Right atrium auricular region (tissue), 2 donors: ENCODE measurements at regions not wholly inside any gene's neighbourhood (a gene's known extent, or its start where the extent isn't known, plus 50 kb on each side); places are given as distances from the start of the nearest gene placed in this dataset.

Experiments
- DNase-seq: peaks from one replicate; pipeline ENCODE4 v3.0.0-alpha.2; 2019; ENCODE audit warnings: low spot score
- H3K27ac ChIP-seq, 2 donors: fragments of 200-600 bp; sonication (generic); 1 replicate in 1 of 2; 2 replicates in 1 of 2; pipeline ENCODE4 v1.5.1; 2016 to 2019
- H3K27me3 ChIP-seq, 2 donors: fragments of 200-600 bp; sonication (generic); one replicate each; pipeline versions ENCODE4 v1.5.1 to v1.6.0; 2017 to 2019
- H3K36me3 ChIP-seq: fragments of 200-600 bp; sonication (generic); one replicate; pipeline ENCODE4 v1.5.1; 2016
- H3K4me1 ChIP-seq, 2 donors: fragments of 200-600 bp; sonication (generic); one replicate each; pipeline versions ENCODE4 v1.5.1 to v1.6.0; 2017 to 2019
- H3K4me3 ChIP-seq, 2 donors: fragments of 200-600 bp; sonication (generic); 1 replicate in 1 of 2; 2 replicates in 1 of 2; pipeline ENCODE4 v1.5.1; 2017 to 2019; ENCODE audit warnings: mild to moderate bottlenecking in 1 of 2, moderate library complexity in 1 of 2
- H3K9me3 ChIP-seq, 2 donors: fragments of 200-600 bp; sonication (generic); one replicate each; pipeline ENCODE4 v1.5.1; 2019
- CTCF ChIP-seq, 2 donors: fragments of 200-600 bp; sonication (generic); IDR thresholded peaks; one replicate each; pipeline ENCODE4 v1.5.1; 2019; ENCODE audit warnings: antibody characterized with exemption in 2 of 2

GRCh38 chr2:2981000-2981399 lies 396.6 kb downstream of the EIPR1 start:
- no peak for DNase-seq
- no peak overlapping the region for H3K27ac ChIP-seq
- H3K27me3 ChIP-seq = no peaks in the 10 kb centered on the region
- H3K9me3 ChIP-seq = peaks cover 0 to 5% of the 10 kb centered on the region in 2 donors
- no peaks in the 10 kb centered on the region for H3K4me1 ChIP-seq
- no peaks in the 10 kb centered on the region for H3K36me3 ChIP-seq
- TF ChIP-seq CTCF (IDR thresholded peaks at IDR 0.05) = no peak
- no peak overlapping the region for H3K4me3 ChIP-seq

- H3K27me3 ChIP-seq = no peaks in the 10 kb centered on the region
- H3K9me3 ChIP-seq = peaks cover 0 to 15% of the 10 kb centered on the region in 2 donors
- H3K4me3 ChIP-seq = no peak overlapping the region
- no peak overlapping the region for H3K27ac ChIP-seq
- no peak for TF ChIP-seq CTCF (IDR thresholded peaks at IDR 0.05)
- no peaks in the 10 kb centered on the region for H3K36me3 ChIP-seq
- H3K4me1 ChIP-seq = no peaks in the 10 kb centered on the region
- no peak for DNase-seq
Measured at GRCh38 chr2:2974982-2975381, 402.6 kb downstream of the EIPR1 start.

- H3K27me3 ChIP-seq = no peaks in the 10 kb centered on the region
- no peaks in the 10 kb centered on the region for H3K4me1 ChIP-seq
- H3K27ac ChIP-seq = no peak overlapping the region
- no peaks in the 10 kb centered on the region for H3K36me3 ChIP-seq
- H3K9me3 ChIP-seq = peaks cover 0 to 6% of the 10 kb centered on the region in 2 donors
- TF ChIP-seq CTCF (IDR thresholded peaks at IDR 0.05) = no peak
- DNase-seq = no peak
- no peak overlapping the region for H3K4me3 ChIP-seq
Measured at GRCh38 chr2:2960441-2961133, 417.0 kb downstream of the EIPR1 start.

- Histone ChIP-seq H3K4me1 (no peaks in the 10 kb centered on the region), H3K4me3 (no peak overlapping the region), H3K27ac (no peak overlapping the region), H3K9me3 (peaks cover 0 to 6% of the 10 kb centered on the region in 2 donors), H3K27me3 (no peaks in the 10 kb centered on the region), H3K36me3 (no peaks in the 10 kb centered on the region)
- DNase-seq = no peak
- TF ChIP-seq CTCF (IDR thresholded peaks at IDR 0.05) = no peak
Measured at GRCh38 chr2:2950403-2950952, 427.1 kb downstream of the EIPR1 start.

- Histone ChIP-seq H3K36me3 (no peaks in the 10 kb centered on the region), H3K27me3 (no peaks in the 10 kb centered on the region), H3K27ac (no peak overlapping the region), H3K4me1 (no peaks in the 10 kb centered on the region), H3K9me3 (peaks cover 0 to 15% of the 10 kb centered on the region in 2 donors), H3K4me3 (no peak overlapping the region)
- DNase-seq = no peak
- no peak for TF ChIP-seq CTCF (IDR thresholded peaks at IDR 0.05)
Measured at GRCh38 chr2:2947406-2947805, 430.2 kb downstream of the EIPR1 start.

GRCh38 chr2:2942906-2943305 lies 434.7 kb downstream of the EIPR1 start:
- no peaks in the 10 kb centered on the region for H3K27me3 ChIP-seq
- no peaks in the 10 kb centered on the region for H3K4me1 ChIP-seq

More at GRCh38 chr2:2942906-2943305, 434.7 kb downstream of the EIPR1 start:
- H3K9me3 ChIP-seq = peaks cover 0 to 15% of the 10 kb centered on the region in 2 donors
- H3K36me3 ChIP-seq = no peaks in the 10 kb centered on the region
- DNase-seq = no peak
- no peak overlapping the region for H3K27ac ChIP-seq
- no peak overlapping the region for H3K4me3 ChIP-seq
- no peak for TF ChIP-seq CTCF (IDR thresholded peaks at IDR 0.05)
